ENCODE measurements at regions not wholly inside any gene's neighbourhood (a gene's known extent, or its start where the extent isn't known, plus 50 kb on each side); places are given as distances from the start of the nearest gene placed in this dataset.

DNA sequence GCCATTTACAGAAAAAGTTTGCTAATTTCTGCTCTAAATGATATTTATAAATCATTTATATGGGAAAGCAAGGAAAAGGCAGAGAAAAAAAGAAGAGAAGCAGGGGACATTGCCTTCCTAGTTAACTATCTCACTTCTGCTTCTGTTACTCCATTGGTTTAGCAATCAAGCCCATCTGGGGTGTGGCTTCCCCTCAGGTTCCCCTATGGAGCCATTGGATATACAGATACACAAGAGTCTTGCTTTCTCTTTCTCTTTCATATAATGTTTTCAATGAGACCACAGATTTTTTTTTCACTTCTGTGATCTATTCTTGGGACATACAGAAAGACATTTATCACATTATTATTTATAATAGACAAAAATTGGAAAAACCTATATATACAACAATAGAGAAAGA is 105.6 kb upstream of the TOM1L1 start:
- ATAC-seq (no peak), DNase-seq (ENCODE audit: low spot score) (no peak), FAIRE-seq (no peak)
- POLR2A ChIA-PET: no interaction called here
- Histone ChIP-seq H3K4me2 (ENCODE audit: low read depth, low read length) (no peak overlapping the region), H3K27me3 (ENCODE audit: control insufficient read depth in 1 of 2, insufficient read depth in 2 of 2, low read length in 2 of 2) (no peaks in the 10 kb centered on the region), H3K4me1 (ENCODE audit: insufficient read depth, low read length) (no peaks in the 10 kb centered on the region), H3K27ac (ENCODE audit: extremely low read length, insufficient read depth, low read length) (no peak overlapping the region), H3K9ac (ENCODE audit: insufficient read depth, low read depth, low read length) (no peak overlapping the region), H2AFZ (ENCODE audit: low read length) (no peak overlapping the region), H3K79me2 (ENCODE audit: insufficient read depth, low read length) (no peaks in the 10 kb centered on the region), H3K9me3 (ENCODE audit: low read length) (no peaks in the 10 kb centered on the region), H3K36me3 (replicated peaks in 1 of 2; ENCODE audit: control insufficient read depth in 1 of 2, insufficient read depth in 2 of 2, low read length in 2 of 2) (no peaks in the 10 kb centered on the region), H3K4me3 (replicated peaks in 1 of 3; ENCODE audit: insufficient read depth in 1 of 3, low read depth in 2 of 3, low read length in 3 of 3) (no peak overlapping the region), H4K20me1 (ENCODE audit: insufficient read depth, low read length) (no peaks in the 10 kb centered on the region)
- intact Hi-C loops (cut with micrococcal nuclease; ENCODE audit: unreplicated experiment) (no loop called here), in situ Hi-C loops (cut with HindIII; ENCODE audit: extremely low pct_ligation_motif_present, low pct_unique_long_range_greater_than_20kb) (no loop called here)
- BruUV-seq (replicated peaks): no TSS peak
- CTCF ChIA-PET (ENCODE audit: low intra/inter-chr PET ratio, low total read pairs): no interaction called here
- TF ChIP-seq ZNF713 (CRISPR knock-in tag; IDR thresholded peaks at IDR 0.05) (no peak), KDM5A (IDR thresholded peaks at IDR 0.05; ENCODE audit: borderline replicate concordance, low read length) (no peak), KLF13 (CRISPR knock-in tag; IDR thresholded peaks at IDR 0.05) (no peak), ZNF709 (CRISPR knock-in tag; IDR thresholded peaks at IDR 0.05) (no peak), MAFF (IDR thresholded peaks at IDR 0.05; ENCODE audit: low read depth, low read length) (no peak), ZNF878 (CRISPR knock-in tag; IDR thresholded peaks at IDR 0.05) (no peak), ZNF354B (CRISPR knock-in tag; IDR thresholded peaks at IDR 0.05) (no peak), ETV5 (CRISPR knock-in tag; IDR thresholded peaks at IDR 0.05; ENCODE audit: borderline replicate concordance) (no peak), NFYB (CRISPR knock-in tag; IDR thresholded peaks at IDR 0.05) (no peak), TBX2 (CRISPR knock-in tag; IDR thresholded peaks at IDR 0.05; ENCODE audit: borderline replicate concordance) (no peak), PITX1 (CRISPR knock-in tag; IDR thresholded peaks at IDR 0.05) (no peak)
- TF ChIP-seq, protein P1, sequence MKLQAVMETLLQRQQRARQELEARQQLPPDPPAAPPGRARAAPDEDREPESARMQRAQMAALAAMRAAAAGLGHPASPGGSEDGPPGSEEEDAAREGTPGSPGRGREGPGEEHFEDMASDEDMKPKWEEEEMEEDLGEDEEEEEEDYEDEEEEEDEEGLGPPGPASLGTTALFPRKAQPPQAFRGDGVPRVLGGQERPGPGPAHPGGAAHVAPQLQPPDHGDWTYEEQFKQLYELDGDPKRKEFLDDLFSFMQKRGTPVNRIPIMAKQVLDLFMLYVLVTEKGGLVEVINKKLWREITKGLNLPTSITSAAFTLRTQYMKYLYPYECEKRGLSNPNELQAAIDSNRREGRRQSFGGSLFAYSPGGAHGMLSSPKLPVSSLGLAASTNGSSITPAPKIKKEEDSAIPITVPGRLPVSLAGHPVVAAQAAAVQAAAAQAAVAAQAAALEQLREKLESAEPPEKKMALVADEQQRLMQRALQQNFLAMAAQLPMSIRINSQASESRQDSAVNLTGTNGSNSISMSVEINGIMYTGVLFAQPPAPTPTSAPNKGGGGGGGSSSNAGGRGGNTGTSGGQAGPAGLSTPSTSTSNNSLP (IDR thresholded peaks at IDR 0.05; ENCODE audit: low read depth, low read length): no peak
- TF ChIP-seq, protein P2, sequence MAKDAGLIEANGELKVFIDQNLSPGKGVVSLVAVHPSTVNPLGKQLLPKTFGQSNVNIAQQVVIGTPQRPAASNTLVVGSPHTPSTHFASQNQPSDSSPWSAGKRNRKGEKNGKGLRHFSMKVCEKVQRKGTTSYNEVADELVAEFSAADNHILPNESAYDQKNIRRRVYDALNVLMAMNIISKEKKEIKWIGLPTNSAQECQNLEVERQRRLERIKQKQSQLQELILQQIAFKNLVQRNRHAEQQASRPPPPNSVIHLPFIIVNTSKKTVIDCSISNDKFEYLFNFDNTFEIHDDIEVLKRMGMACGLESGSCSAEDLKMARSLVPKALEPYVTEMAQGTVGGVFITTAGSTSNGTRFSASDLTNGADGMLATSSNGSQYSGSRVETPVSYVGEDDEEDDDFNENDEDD (CRISPR knock-in tag; IDR thresholded peaks at IDR 0.05; ENCODE audit: borderline replicate concordance): no peak
- TF ChIP-seq, protein P3, sequence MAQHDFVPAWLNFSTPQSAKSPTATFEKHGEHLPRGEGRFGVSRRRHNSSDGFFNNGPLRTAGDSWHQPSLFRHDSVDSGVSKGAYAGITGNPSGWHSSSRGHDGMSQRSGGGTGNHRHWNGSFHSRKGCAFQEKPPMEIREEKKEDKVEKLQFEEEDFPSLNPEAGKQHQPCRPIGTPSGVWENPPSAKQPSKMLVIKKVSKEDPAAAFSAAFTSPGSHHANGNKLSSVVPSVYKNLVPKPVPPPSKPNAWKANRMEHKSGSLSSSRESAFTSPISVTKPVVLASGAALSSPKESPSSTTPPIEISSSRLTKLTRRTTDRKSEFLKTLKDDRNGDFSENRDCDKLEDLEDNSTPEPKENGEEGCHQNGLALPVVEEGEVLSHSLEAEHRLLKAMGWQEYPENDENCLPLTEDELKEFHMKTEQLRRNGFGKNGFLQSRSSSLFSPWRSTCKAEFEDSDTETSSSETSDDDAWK (CRISPR knock-in tag; IDR thresholded peaks at IDR 0.05): no peak
